NCI-H446 treated with DMSO at 0.1 percent for 48 hours (cell line): ENCODE measurements at regions not wholly inside any gene's neighbourhood (a gene's known extent, or its start where the extent isn't known, plus 50 kb on each side); places are given as distances from the start of the nearest gene placed in this dataset.

ENCODE experiments used
- DNase-seq: peaks from one replicate; lab custom pipeline; 2025; lab: John Stamatoyannopoulos, UW

- DNase-seq = no peak
Measured at GRCh38 chr12:94714378-94715114, 64.2 kb upstream of the TMCC3 start.

GRCh38 chr12:94712815-94713515 is 62.6 kb upstream of the TMCC3 start:
- no peak for DNase-seq

- no peak for DNase-seq
Measured at GRCh38 chr12:94710933-94711332, 60.6 kb upstream of the TMCC3 start.

- no peak for DNase-seq
Measured at GRCh38 chr12:94707892-94708291, 57.5 kb upstream of the TMCC3 start.

- DNase-seq = no peak
Measured at GRCh38 chr12:94707036-94707435, 56.7 kb upstream of the TMCC3 start.

GRCh38 chr12:94706250-94706661 is 55.9 kb upstream of the TMCC3 start:
- no peak for DNase-seq

GRCh38 chr12:94705676-94706075 is 55.3 kb upstream of the TMCC3 start:
- DNase-seq = no peak

GRCh38 chr12:94704452-94705306 is 54.3 kb upstream of the TMCC3 start:
- no peak for DNase-seq

- no peak for DNase-seq
Measured at GRCh38 chr12:94702696-94703095, 52.3 kb upstream of the TMCC3 start.

GRCh38 chr12:94701711-94702110 is 51.4 kb upstream of the TMCC3 start:
- no peak for DNase-seq

- no peak for DNase-seq
Measured at GRCh38 chr12:94700662-94701061, 50.3 kb upstream of the TMCC3 start.
